Inflammatory macrophage (primary cell): ENCODE measurements at regions not wholly inside any gene's neighbourhood (a gene's known extent, or its start where the extent isn't known, plus 50 kb on each side); places are given as distances from the start of the nearest gene placed in this dataset.
A peak's percentile ranks its signal among the peaks of the same experiment; 100 is the strongest.
"Not testable (repeated sequence)": the region's sequence is repeated elsewhere in the genome, so short reads cannot be mapped to it uniquely, and the experiment has no call there.

ENCODE experiments used
- DNase-seq, 2 donors: peaks; one replicate each; pipeline ENCODE4 v3.0.0-alpha.2; 2020 to 2022

DNA sequence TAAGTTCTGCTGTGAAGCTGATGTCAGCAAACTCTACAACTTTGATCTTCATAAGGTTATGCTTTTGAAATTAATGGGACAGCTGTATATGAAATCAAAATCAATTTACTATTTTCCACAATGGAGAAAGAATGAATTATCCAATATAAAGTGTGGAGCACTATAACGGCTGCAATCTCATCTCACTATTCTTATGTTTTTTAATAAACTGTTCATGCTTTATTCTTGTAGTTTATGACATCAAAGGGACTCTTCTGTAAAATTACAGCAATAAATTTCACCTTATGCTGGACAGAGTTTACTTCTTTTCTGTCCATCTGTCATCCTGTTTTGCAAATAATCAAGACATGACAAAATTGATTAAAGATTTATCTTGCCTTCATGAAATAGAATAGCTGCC lies 192.5 kb downstream of the TECRL start:
- no peak for DNase-seq

- no peak for DNase-seq
These were observed 203.9 kb downstream of the TECRL start for GRCh38 chr4:64205376-64205775.

GRCh38 chr4:64200001-64200555 lies 209.2 kb downstream of the TECRL start:
- no peak for DNase-seq

DNA sequence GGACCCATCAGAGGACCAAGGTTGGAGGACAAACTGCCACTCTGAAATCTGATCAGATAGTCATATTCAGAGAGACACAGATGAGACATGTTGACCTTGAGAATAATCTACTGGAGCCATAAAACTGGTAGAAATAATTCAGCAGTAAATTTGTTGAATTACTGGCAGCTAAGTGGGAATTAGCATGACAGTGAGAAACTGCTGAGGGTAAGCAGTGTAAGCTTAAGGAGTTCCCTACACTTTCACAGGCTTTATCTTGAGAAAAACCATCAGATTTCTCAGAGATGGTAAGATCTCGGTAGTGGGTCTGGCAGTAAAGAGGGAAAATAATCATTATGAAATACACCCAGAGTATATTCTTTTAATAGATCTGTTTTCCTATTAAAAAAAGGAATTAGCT lies 213.7 kb downstream of the TECRL start:
- no peak for DNase-seq

GRCh38 chr4:64192731-64193412 lies 216.4 kb downstream of the TECRL start:
- DNase-seq, result no peak

- no peak for DNase-seq
These were observed 234.9 kb downstream of the TECRL start for GRCh38 chr4:64174247-64174882.

- no peak for DNase-seq
These were observed 242.9 kb downstream of the TECRL start for GRCh38 chr4:64166365-64166764.

- peak; percentile 64 to 68 for DNase-seq
These were observed 250.5 kb downstream of the TECRL start for GRCh38 chr4:64158648-64159326.

- no peak for DNase-seq
These were observed 251.9 kb downstream of the TECRL start for GRCh38 chr4:64157397-64157796.

DNA sequence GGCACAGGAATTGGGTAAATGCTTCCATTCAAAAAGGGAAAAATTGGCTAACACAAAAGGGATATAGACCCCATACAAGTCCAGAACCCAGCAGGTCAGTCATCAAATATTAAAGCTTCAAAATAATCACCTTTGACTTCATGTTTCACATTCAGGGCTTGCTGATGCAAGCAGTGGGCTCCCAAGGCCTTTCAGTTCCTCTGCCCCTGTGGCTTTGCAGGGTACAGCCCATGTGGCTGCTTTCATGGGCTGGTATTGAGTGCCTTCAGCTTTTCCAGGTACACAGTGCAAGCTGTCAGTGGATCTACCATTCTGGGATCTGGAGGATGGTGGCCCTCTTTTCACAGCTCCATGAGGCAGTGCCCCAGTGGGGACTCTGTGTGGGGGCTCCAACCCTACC lies 253.0 kb downstream of the TECRL start:
- DNase-seq, result no peak

- DNase-seq, result no peak
These were observed 263.2 kb downstream of the TECRL start for GRCh38 chr4:64146030-64146429.

DNA sequence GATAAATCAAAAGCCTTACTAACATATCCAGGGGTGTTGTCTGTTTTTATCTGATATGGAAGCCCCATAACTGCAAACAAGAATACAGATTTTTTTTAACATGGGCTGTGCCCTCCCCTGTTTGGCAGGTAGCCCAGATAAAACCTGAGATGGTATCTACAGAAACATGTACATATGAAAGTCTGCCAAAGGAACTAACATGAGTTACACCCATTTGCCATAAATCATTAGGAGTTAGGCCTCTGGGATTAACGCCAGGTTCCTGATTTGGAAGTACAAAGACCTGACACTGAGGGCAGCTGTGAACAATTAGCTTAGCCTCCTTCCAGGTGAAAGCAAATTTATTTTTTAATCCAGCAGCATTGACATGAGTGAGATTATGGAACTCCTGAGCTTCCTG lies 264.3 kb downstream of the TECRL start:
- DNase-seq, result no peak

DNA sequence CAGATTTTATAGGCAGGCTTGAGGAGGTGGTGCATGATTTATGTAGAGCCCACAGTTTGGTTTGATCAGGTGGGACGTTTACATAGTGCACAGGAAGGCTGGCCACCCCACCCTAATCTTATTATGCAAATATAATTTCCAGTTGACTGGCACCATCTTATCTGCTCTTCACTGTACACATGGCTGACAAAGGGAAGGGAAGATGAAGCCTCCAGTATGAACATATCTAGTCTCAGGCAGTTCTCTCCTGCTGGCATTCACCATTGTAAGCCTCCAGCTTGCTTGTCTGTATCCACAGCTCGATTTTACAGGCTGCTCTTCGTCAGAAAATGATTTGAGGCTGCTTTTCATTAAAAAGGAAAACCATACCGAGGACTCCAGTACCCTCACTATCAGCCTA lies 278.3 kb downstream of the TECRL start:
- no peak for DNase-seq

DNA sequence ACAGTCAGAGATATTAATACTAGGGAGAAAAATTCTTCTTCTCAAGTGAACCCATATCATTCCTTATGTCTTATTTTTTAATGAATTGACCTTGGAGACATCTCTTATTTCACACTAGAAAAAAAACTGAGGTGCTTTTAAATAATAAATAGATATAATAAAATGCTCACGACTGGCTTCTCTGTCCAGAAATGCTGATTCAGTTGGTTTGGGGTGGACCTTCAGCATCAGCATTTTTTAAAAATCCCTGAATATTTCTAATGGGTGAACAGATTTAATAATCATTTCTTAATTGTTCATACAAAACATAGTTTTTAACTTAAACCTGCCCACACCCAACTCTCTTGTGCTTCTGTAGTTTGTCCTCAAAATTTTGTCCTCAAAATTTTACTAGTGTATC lies 283.9 kb downstream of the TECRL start:
- DNase-seq, result no peak

- no peak for DNase-seq
These were observed 287.4 kb downstream of the TECRL start for GRCh38 chr4:64121803-64122202.

DNA sequence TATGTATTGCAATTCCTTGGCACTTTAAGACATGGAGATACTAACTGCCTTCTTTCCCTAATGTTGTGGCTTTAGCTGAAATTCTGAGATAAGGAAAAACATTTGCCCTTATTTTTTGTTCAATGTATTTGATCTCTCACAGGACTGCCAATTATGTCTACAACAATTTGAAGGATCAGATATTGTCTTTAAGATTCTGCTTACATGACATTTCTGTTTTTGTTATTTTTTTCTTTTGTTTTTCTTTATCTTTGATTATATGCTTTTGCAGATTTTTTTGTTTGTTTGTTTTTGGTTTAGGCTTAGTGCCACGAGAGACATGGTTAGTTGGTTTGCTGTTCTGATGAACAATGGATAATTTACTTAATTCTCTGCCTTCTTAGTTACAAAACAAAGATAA lies 303.3 kb downstream of the TECRL start:
- DNase-seq, result no peak

DNA sequence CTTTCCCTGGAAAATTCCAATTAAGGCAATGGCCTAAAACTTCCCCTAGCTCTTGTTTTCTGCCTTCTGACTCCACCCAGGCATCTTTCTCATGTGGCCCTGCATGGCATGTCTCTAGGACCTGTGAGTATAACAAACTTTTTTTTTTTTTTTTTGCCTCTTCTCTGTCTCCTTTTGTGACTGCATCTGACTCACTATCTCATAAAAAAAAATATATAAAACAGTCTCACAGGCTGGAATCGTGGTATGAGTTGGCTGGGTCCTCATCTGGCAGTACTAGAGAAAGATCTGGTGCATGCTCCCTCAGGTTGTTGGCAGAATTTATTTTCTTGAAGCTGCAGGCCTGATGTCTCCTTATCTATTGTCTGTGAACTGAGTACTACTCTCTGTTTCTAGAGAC lies 313.9 kb downstream of the TECRL start:
- DNase-seq, result no peak

GRCh38 chr4:64079316-64079715 lies 329.9 kb downstream of the TECRL start:
- DNase-seq, result no peak

- no peak for DNase-seq
These were observed 341.2 kb downstream of the TECRL start for GRCh38 chr4:64068096-64068495.

DNA sequence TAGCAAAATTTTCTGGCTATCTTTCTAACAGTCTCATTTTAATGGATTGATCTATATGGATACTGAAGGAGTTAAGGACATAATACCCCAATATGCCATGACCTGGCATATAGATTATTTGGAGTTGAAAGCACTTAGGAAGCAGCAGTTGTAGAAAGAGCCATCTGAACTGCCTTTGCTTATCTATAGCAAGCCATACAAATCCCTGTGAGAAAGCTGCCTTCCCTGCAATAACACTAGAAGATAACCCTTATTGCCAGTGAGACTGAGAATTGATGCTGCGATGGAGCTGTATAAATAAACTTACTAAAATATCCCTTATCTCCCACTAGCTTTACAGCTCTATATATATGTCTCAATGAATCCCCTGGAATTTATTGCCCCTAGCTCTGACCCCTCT lies 346.3 kb downstream of the TECRL start:
- no peak for DNase-seq

GRCh38 chr4:64037033-64037432 lies 372.2 kb downstream of the TECRL start:
- not testable (repeated sequence) for DNase-seq

- no peak for DNase-seq
These were observed 386.7 kb downstream of the TECRL start for GRCh38 chr4:64022560-64022959.

GRCh38 chr4:64016893-64017292 lies 392.4 kb downstream of the TECRL start:
- DNase-seq, result no peak

GRCh38 chr4:64014647-64015046 lies 394.6 kb downstream of the TECRL start:
- no peak for DNase-seq
